HG02970 (cell line): ENCODE measurements at regions not wholly inside any gene's neighbourhood (a gene's known extent, or its start where the extent isn't known, plus 50 kb on each side); places are given as distances from the start of the nearest gene placed in this dataset.

Experiments
- ATAC-seq: cut with Tn5 transposase; IDR thresholded peaks from one replicate; pipeline ENCODE4 v1.9.1; 2021; ENCODE audit warnings: mild to moderate bottlenecking, moderate library complexity, moderate number of reproducible peaks; ENCODE audit not compliant: unreplicated experiment, low FRiP score

- ATAC-seq = no peak
Observed at GRCh38 chr5:58046371-58046770, 413.5 kb downstream of the PLK2 start.

GRCh38 chr5:58044166-58044565 is 415.7 kb downstream of the PLK2 start:
- no peak for ATAC-seq

DNA sequence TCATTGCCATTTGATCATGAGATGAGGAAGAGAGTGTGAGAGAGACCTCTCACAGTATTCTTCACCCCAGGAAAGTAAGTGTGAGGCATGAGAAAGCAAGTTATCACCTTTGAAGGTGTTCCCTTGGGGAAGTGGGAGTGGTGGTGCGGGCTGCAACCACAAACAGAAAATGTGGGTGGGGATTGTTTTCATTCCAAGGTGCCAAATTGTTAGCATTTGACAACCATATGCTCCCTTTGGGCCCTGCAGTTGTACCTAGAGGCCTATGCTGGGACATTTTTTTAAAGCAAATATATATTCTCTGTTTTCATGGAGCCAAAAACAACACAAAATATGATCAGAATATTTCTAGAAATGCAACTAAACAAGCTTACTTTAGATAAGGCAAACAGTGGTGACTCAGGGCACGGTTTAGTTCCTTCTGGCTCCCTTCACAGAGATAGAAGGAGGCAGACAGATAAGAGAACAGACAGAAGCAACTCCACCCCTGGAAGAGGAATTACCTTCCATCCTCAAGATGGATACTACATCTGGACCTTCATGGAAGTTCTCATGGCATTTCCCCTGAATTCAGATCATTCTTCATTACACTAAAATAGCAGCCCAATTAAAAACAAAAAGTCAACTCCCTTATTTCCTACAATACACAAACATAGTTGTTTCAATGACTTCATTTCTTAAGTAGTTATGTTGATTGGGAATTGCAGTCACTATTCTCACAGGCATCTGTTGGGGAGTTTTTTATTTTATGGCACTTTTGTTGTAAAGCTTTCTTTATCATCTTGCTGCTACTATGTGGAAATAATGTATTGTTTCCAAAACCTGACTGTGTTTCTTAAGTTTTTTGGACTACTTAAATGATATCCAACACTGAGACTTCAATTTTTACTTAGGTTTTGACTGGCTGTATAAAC is 416.6 kb downstream of the PLK2 start:
- ATAC-seq = no peak

DNA sequence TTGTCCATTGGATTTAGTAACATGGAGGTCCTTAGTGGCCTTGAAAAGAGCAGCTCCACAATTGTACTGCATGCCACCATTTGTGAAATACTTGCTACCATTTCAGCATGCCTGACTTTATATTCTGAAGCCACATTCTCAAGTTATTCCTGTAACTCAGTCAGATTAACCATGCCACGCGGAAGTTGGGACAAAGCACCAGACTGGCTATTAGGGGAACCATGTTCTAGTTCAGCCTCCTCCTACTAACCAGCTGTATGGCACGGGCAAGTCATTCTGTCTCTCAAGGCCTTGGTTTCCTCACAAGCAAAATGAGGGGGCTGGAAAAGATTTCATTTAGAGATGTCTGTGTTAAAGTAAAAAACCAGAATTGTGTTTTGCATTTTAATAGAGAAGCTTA is 418.0 kb downstream of the PLK2 start:
- no peak for ATAC-seq

DNA sequence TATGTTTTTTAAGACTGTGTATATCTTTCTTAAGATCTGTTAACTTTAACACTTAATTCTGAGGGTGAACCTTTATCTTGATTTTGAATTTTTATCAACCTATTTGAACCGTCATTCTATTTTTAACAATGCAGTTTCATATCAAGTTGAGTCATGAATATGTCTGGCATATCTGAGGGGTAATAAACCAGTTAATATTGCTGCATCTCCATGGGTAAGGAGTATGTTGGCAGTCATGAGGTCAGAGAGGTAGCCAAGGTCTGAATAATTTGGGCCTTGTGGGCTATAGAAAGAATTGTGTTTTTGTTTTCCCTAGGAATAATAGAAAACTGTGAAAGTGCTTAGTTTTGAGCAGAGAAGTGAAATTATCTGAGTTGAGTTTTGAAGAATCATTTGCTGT is 419.0 kb downstream of the PLK2 start:
- ATAC-seq = no peak

GRCh38 chr5:58040044-58040443 is 419.8 kb downstream of the PLK2 start:
- no peak for ATAC-seq

DNA sequence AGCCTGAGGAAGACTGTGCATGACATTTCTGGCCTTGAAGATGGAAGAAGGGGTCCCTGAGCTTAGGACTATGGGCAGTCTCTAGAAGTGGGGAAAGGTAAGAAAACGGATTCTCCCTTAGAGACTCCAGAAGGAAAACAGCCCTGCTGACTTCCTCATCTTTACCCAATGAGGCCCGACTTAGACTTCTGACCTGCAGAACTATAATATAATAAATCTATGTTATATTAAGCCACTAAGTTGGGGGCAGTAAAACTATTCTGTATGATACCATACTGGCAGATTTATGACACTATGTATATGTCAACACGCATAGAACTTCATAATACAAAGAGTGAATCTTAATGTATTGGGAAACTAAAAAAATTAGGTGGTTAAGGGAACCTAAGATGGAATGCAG is 422.0 kb downstream of the PLK2 start:
- ATAC-seq = no peak

- no peak for ATAC-seq
Observed at GRCh38 chr5:58025809-58026208, 434.1 kb downstream of the PLK2 start.

- no peak for ATAC-seq
Observed at GRCh38 chr5:58024151-58024550, 435.7 kb downstream of the PLK2 start.

DNA sequence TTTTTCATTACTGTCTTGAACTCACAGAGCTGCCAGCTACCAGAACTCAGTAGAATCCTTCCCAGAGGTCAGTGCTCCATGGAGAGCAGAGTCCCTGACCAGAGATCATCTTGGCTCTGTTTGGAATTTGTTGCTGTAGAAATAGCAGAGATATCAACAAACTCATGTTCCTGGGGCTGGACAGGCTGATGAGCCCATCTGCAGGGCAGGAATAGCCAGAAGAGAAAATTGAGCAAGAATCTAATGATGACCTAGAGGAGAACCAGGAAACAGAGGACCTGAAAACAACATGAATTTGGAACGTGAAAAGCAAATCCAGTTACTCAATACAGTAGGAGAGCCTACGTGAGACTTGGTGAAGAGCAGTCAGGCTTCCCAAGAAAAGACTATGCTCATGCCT is 437.8 kb downstream of the PLK2 start:
- no peak for ATAC-seq

DNA sequence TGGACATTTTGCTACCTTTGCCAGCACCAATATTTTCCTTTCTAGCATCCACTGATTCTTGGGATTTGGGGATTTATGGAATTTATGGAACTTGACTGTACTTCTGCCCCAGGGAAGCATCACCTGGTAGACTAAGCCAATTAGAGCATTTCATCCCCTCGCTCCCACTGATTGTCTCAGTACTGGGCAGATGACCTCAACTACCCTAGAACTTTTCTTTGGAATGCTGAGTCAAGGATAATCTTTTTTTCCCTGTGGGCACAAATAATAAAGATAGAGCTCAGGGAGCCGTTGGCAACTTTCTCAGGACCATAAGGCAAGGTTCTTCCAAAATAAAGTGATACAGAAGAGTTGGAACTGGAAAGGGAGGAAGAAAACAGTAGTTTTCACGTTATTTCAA is 438.4 kb downstream of the PLK2 start:
- no peak for ATAC-seq

DNA sequence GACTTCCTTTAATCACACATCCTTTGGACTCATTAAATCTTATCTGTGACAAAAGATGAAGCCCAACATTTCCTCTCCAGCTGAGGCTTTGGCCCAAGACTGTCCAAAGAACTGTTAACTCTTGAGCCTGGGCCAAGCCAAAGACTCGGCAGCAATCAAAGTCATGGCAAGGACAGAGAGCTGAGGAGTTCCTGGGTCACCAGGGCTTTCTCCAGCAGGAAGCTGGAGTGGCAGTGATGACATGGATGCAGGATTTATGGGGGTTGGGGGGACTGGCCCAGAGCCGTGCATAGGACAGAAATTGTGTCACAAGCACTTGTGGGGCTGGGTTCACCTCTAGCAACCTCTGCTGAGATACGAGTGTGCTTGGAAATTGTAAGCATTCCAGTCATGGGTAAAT is 440.3 kb downstream of the PLK2 start:
- ATAC-seq = no peak

- ATAC-seq = no peak
Observed at GRCh38 chr5:58018016-58018415, 441.9 kb downstream of the PLK2 start.

DNA sequence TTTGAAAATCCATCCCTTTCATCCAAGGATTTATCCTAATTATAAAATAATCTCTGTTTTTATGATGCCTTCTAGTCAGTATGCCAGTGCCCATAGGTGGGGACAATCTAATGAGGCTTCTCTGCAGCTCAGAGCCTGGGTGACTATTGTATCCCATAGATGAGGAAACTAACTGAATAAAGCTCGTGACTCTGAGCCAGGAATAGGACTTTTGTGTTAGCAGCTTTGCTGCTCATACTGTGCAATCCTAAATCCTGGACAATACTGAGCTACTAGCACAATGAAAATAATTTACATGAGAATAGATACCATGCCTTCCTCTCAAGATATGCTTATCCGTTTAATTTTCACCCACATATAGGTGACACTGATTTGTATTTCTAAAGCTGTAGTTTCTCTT is 443.0 kb downstream of the PLK2 start:
- no peak for ATAC-seq

GRCh38 chr5:58016358-58016757 is 443.5 kb downstream of the PLK2 start:
- no peak for ATAC-seq

- ATAC-seq = no peak
Observed at GRCh38 chr5:58015175-58015574, 444.7 kb downstream of the PLK2 start.

DNA sequence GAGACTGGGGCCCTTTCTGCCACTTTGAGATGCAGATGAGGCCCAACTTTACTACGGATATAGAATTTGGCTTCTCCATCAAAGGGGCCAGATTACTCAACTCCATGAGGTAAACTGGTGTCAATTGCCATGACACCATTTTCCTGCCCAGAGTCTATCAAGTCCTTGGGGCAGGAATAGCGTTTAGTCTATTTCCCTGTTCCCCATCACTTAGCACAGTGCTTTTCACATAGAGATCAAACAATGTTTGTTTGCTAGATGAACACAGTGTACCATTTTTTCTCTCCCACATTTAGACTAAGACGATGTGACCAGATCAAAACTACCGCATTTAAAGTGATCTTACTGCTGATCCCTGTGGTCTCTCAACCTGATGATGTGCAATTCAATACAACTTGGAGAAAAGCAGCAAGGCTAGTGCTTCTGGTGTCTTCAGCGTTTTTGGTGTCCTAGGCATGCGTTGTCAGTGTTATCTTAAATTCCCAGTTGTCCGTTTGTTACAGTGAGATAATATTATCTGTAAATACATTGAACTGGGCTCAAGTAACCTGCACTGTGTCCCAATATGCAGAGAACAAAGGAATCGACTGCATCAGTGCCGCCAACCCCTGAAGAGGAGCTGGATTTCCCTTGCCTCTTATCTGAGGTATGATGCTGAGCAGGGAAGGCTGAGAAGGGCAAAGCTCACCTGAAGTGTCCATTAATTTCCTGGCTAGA is 446.2 kb downstream of the PLK2 start:
- no peak for ATAC-seq

DNA sequence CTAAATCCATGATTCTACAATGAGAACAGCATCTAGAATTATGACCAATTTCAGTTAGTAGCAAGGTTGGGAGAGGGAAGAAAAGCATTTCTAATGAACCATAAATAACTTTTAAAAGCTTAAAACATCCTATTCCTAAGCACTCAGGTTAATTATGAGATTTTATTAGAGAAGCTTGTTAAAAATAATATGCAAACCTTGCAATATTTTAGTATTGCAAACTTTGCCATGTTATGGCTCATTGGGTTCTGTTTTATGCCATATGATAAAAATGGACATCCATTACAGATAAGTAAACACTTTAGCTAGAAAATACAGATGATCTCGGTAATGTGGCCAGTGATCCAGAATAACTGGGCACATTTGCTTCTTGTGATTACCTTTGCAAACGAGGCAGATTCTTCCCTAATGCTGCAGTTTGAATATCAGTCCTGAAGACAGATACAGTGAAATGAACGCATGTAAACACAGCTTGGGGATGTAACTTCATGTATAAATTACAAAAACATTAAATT is 447.0 kb downstream of the PLK2 start:
- no peak for ATAC-seq

GRCh38 chr5:58012102-58012501 is 447.8 kb downstream of the PLK2 start:
- ATAC-seq = no peak

- ATAC-seq = no peak
Observed at GRCh38 chr5:58011301-58011700, 448.6 kb downstream of the PLK2 start.

DNA sequence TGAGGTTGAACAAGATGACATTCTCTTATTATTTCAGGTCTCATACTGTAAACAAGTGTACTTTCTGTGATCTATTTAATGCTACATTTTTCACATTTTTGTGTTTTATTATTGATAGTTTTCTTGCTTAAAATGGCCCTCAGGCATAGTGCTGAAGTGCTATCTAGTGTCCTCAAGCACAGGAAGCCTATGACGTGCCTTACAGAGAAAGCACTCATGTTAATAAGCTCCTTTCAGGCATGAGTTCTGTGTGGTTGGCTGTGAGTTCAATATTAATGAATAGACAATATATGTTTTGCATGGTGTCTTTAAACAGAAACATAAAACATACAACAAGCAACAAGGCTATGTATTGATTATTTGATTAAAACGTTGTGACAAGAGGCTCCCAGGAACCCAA is 450.1 kb downstream of the PLK2 start:
- ATAC-seq = no peak

DNA sequence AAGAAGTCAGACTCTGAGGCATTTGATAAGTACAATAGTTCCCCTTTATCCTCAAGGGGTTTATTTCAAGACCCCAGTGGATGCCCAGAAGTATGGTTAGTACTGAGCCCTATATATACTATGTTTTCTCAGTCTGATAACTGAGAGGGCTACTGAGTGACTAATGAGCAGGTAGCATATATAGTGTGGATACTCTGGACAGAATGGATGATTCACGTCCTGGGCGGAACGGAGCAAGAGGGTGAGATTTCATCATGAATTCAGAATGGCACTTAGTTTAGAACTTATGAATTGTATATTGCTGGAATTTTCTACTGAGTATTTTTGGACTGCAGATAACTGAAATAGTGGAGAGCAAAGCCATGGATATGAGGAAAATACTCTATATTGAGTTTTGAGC is 457.6 kb downstream of the PLK2 start:
- no peak for ATAC-seq
